Fibroblast of lung (primary cell): ENCODE measurements at regions not wholly inside any gene's neighbourhood (a gene's known extent, or its start where the extent isn't known, plus 50 kb on each side); places are given as distances from the start of the nearest gene placed in this dataset.

ENCODE experiments used
- DNase-seq, 2 donors: peaks; one replicate each; pipeline versions ENCODE4 v3.0.0 to v3.0.0-alpha.2; 2010; ENCODE audit warnings: low read depth in 2 of 2
- H2AFZ ChIP-seq: 2 replicates; pipeline ENCODE4 v1.5.1; 2012; ENCODE audit warnings: low read length, control low read depth, inconsistent platforms
- H3K27ac ChIP-seq: 2 replicates; pipeline ENCODE4 v1.5.1; 2011; ENCODE audit warnings: low read length, control low read depth; ENCODE audit not compliant: insufficient read depth
- H3K27me3 ChIP-seq: 2 replicates; pipeline ENCODE4 v1.5.1; 2011; ENCODE audit warnings: mild to moderate bottlenecking, low read length; ENCODE audit not compliant: control insufficient read depth, insufficient read depth
- H3K36me3 ChIP-seq: 2 replicates; pipeline ENCODE4 v1.5.1; 2011; ENCODE audit warnings: low read length; ENCODE audit not compliant: control insufficient read depth, insufficient read depth
- H3K4me1 ChIP-seq: 2 replicates; pipeline ENCODE4 v1.5.1; 2011; ENCODE audit warnings: low read length; ENCODE audit not compliant: control insufficient read depth, insufficient read depth; ENCODE audit errors: extremely low read depth
- H3K4me2 ChIP-seq: 2 replicates; pipeline ENCODE4 v1.5.1; 2011; ENCODE audit warnings: low read length, control low read depth; ENCODE audit not compliant: insufficient read depth; ENCODE audit errors: extremely low read depth
- H3K4me3 ChIP-seq, 4 experiments: fragments of 200-600 bp in 1 of 4; sonication (generic) in 1 of 4; replicated peaks in 1 of 4; 2 replicates each; pipeline ENCODE4 v1.5.1; 2011 to 2016; ENCODE audit warnings: low read length in 4 of 4, low read depth in 3 of 4, mild to moderate bottlenecking in 3 of 4, control low read depth in 2 of 4, inconsistent platforms in 1 of 4, mixed read lengths in 1 of 4; ENCODE audit not compliant: insufficient read depth in 1 of 4; ENCODE audit errors: control extremely low read depth in 1 of 4
- H3K79me2 ChIP-seq: 2 replicates; pipeline ENCODE4 v1.5.1; 2012; ENCODE audit warnings: mild to moderate bottlenecking, low read length, inconsistent platforms; ENCODE audit not compliant: control insufficient read depth, insufficient read depth
- H3K9ac ChIP-seq: 2 replicates; pipeline ENCODE4 v1.5.1; 2011; ENCODE audit warnings: mild to moderate bottlenecking, low read length, control low read depth; ENCODE audit not compliant: insufficient read depth
- H3K9me3 ChIP-seq: 2 replicates; pipeline ENCODE4 v1.5.1; 2012; ENCODE audit warnings: low read depth, low read length; ENCODE audit not compliant: control insufficient read depth, insufficient read depth
- H4K20me1 ChIP-seq: 2 replicates; pipeline ENCODE4 v1.5.1; 2011; ENCODE audit warnings: low read length; ENCODE audit not compliant: control insufficient read depth, insufficient read depth; ENCODE audit errors: extremely low read depth
- EZH2 ChIP-seq: IDR thresholded peaks from 2 replicates; pipeline ENCODE4 v1.5.1; 2012; ENCODE audit warnings: low read length, control low read depth, mild to moderate bottlenecking; ENCODE audit errors: missing control alignments
- TF ChIP-seq, protein P1 (sequence below), 2 donors: IDR thresholded peaks in 1 of 2; conservative IDR thresholded peaks in 1 of 2; 1 replicate in 1 of 2; 2 replicates in 1 of 2; pipeline ENCODE4 v1.5.1; 2011 to 2012; ENCODE audit warnings: low read length in 2 of 2, control low read depth in 1 of 2, inconsistent platforms in 1 of 2, low read depth in 1 of 2, mild to moderate bottlenecking in 1 of 2

DNA sequence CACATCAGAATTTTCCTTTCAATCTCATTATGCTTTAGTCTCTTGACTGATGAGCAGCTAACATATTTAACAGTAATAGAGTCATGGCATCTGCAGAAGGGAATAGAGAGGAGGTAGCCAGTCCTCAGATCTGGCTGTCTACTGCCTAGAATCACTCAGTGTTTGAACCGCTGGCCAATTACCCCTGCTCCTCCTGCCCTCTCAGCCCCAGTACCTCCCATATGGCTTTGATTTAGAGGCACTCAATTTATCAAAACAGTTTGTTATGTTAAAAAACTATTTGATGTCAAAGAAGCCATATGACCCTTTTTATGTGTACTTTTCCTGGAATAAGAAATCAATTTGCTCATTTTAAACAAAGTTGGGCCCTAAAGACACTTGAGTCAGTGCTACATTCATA is 355.2 kb downstream of the CMPK2 start:
- H2AFZ ChIP-seq = no peak overlapping the region
- H4K20me1 ChIP-seq = no peaks in the 10 kb centered on the region
- H3K4me2 ChIP-seq = no peak overlapping the region
- H3K79me2 ChIP-seq = no peaks in the 10 kb centered on the region
- no peak overlapping the region for H3K4me3 ChIP-seq
- no peaks in the 10 kb centered on the region for H3K36me3 ChIP-seq
- H3K27me3 ChIP-seq = no peaks in the 10 kb centered on the region
- H3K9me3 ChIP-seq = no peaks in the 10 kb centered on the region
- H3K27ac ChIP-seq = no peak overlapping the region
- TF ChIP-seq, protein P1, sequence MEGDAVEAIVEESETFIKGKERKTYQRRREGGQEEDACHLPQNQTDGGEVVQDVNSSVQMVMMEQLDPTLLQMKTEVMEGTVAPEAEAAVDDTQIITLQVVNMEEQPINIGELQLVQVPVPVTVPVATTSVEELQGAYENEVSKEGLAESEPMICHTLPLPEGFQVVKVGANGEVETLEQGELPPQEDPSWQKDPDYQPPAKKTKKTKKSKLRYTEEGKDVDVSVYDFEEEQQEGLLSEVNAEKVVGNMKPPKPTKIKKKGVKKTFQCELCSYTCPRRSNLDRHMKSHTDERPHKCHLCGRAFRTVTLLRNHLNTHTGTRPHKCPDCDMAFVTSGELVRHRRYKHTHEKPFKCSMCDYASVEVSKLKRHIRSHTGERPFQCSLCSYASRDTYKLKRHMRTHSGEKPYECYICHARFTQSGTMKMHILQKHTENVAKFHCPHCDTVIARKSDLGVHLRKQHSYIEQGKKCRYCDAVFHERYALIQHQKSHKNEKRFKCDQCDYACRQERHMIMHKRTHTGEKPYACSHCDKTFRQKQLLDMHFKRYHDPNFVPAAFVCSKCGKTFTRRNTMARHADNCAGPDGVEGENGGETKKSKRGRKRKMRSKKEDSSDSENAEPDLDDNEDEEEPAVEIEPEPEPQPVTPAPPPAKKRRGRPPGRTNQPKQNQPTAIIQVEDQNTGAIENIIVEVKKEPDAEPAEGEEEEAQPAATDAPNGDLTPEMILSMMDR (conservative IDR thresholded peaks at IDR 0.05 in 1 of 2, IDR thresholded peaks at IDR 0.05 in 1 of 2; ENCODE audit: low read depth in 1 of 2, low read length in 2 of 2) = no peak
- TF ChIP-seq EZH2 = no peak
- peak; percentile 12 to 17 for DNase-seq
- no peaks in the 10 kb centered on the region for H3K4me1 ChIP-seq
- no peak overlapping the region for H3K9ac ChIP-seq

DNA sequence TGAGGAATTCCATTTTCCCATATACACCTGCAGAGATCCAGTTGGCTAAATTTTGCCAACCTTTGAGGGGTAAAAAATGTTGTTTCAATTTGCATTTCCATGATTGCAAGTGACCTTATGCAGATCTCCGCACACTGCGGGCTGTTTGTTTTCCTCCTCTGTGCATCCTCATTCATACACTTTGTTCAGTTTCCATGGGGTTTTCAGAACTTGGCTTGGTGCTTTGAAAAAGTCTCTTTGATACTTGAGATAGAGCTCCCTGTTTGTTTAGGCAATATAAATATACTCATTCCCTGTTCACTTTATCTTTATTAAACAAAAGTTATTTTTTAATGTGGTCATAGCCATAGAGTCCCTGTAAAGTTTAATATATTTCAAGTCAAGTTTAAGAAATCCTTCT is 353.1 kb downstream of the CMPK2 start:
- no peak overlapping the region for H3K4me2 ChIP-seq
- no peaks in the 10 kb centered on the region for H3K79me2 ChIP-seq
- no peaks in the 10 kb centered on the region for H3K9me3 ChIP-seq
- no peaks in the 10 kb centered on the region for H4K20me1 ChIP-seq
- DNase-seq = no peak
- no peaks in the 10 kb centered on the region for H3K4me1 ChIP-seq
- no peak overlapping the region for H3K4me3 ChIP-seq
- H3K36me3 ChIP-seq = no peaks in the 10 kb centered on the region
- H2AFZ ChIP-seq = no peak overlapping the region
- H3K27ac ChIP-seq = no peak overlapping the region
- H3K9ac ChIP-seq = no peak overlapping the region
- TF ChIP-seq, protein P1 (conservative IDR thresholded peaks at IDR 0.05 in 1 of 2, IDR thresholded peaks at IDR 0.05 in 1 of 2; ENCODE audit: low read depth in 1 of 2, low read length in 2 of 2) = no peak
- no peak for TF ChIP-seq EZH2
- no peaks in the 10 kb centered on the region for H3K27me3 ChIP-seq

DNA sequence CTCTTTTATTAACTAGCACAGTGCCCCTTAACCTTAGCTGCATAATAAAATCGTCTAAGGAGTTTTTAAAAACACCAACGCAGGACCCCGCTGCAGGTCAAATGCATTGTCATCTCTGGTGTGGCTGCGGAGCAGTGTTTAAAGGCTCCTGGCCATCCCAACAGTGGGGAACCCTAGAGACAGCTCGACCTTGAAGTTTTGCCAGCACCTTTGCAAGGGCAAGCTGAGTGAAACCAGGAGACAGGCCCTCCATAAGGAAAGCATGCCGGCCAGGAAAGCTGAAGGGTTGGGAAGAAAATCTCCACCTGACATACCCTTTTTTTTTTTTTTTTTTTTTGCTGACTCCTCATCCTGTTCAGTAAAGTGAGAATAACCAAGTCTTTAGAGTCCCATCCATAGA is 349.0 kb downstream of the CMPK2 start:
- no peak for TF ChIP-seq EZH2
- TF ChIP-seq, protein P1 (conservative IDR thresholded peaks at IDR 0.05 in 1 of 2, IDR thresholded peaks at IDR 0.05 in 1 of 2; ENCODE audit: low read depth in 1 of 2, low read length in 2 of 2) = no peak
- no peak for DNase-seq
- no peak overlapping the region for H3K9ac ChIP-seq
- no peaks in the 10 kb centered on the region for H3K4me1 ChIP-seq
- no peaks in the 10 kb centered on the region for H4K20me1 ChIP-seq
- H3K4me3 ChIP-seq = no peak overlapping the region
- H3K27me3 ChIP-seq = no peaks in the 10 kb centered on the region
- no peaks in the 10 kb centered on the region for H3K9me3 ChIP-seq
- H3K36me3 ChIP-seq = no peaks in the 10 kb centered on the region
- no peak overlapping the region for H2AFZ ChIP-seq
- no peak overlapping the region for H3K27ac ChIP-seq
- H3K4me2 ChIP-seq = no peak overlapping the region
- no peaks in the 10 kb centered on the region for H3K79me2 ChIP-seq
